NCI-H1092 treated with DMSO at 0.1 percent for 48 hours (cell line): ENCODE measurements at regions not wholly inside any gene's neighbourhood (a gene's known extent, or its start where the extent isn't known, plus 50 kb on each side); places are given as distances from the start of the nearest gene placed in this dataset.
"Not testable (repeated sequence)": the region's sequence is repeated elsewhere in the genome, so short reads cannot be mapped to it uniquely, and the experiment has no call there.

ENCODE experiments used
- DNase-seq: peaks from one replicate; lab custom pipeline; 2025; lab: John Stamatoyannopoulos, UW

DNA sequence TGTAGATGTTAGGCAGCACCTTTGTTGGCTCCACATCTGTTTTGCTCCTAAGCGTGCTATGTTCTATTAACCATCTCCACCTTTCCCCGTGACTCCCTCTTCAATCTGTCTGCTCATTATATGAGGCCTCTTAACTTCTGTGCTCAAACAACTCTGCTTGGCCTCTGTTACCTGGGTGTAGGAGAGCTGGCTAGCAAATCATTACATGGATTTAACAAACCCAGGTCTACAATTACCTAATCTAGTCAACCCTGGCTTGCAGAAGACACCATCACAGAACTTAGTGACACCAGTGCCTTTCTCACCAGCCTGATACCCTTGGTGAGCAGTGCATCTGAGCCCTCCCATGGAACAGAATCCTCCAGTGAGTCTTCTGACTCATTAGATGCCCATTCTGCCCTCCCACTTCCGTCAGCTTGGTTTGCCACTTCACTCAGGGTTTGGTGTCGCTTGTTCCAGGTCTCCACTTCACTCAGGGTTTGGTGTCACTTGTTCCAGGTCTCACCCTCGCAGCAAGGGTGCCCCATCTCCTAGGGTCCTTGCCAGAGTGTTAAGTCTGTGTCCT lies 92.0 kb upstream of the KIF26B start:
- no peak for DNase-seq

GRCh38 chr1:245061808-245062207 lies 93.0 kb upstream of the KIF26B start:
- DNase-seq, result not testable (repeated sequence)

- DNase-seq, result peak; percentile 44
Measured at GRCh38 chr1:245060684-245061374, 94.0 kb upstream of the KIF26B start.

GRCh38 chr1:245059806-245060424 lies 94.9 kb upstream of the KIF26B start:
- DNase-seq, result no peak

- DNase-seq, result no peak
Measured at GRCh38 chr1:245058882-245059281, 95.9 kb upstream of the KIF26B start.

DNA sequence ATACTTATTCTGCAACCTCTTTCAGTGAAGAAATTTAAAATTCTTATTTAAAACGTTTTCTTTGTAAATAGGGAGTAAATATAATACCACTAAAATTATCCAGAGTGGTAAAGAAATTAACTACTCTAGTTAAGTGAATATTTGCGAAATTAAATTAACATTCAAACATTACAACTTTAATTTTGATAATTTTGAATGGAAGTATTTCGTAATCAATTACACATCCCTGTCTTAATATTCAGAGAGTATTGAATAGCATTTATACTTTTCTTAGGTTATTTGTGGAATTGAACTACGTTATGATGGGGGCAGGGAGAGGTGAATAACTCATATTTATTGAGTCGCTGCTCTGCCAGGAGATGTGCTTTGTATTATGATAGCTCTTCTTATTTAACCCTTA lies 96.3 kb upstream of the KIF26B start:
- no peak for DNase-seq

GRCh38 chr1:245056913-245057312 lies 97.9 kb upstream of the KIF26B start:
- no peak for DNase-seq

- not testable (repeated sequence) for DNase-seq
Measured at GRCh38 chr1:245056296-245056695, 98.5 kb upstream of the KIF26B start.

DNA sequence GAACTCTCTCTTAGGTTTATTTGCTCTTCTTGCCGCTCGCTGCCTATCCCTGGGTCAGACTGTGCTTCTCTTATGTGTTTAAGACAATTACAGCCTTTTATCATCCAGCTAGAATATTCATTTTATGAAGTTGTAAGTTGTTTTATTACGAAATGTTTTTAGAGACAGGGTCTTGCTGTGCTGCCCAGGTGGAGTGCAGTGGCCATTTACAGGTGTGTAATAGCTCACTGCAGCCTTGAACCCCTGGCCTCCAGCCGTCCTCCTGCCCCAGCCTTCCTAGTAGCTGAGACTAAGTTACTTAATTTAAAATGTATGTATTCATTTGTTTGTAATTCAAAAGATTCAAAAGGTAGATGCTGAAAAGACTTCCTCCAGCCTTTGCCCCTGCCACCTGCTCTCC lies 99.0 kb upstream of the KIF26B start:
- DNase-seq, result no peak

DNA sequence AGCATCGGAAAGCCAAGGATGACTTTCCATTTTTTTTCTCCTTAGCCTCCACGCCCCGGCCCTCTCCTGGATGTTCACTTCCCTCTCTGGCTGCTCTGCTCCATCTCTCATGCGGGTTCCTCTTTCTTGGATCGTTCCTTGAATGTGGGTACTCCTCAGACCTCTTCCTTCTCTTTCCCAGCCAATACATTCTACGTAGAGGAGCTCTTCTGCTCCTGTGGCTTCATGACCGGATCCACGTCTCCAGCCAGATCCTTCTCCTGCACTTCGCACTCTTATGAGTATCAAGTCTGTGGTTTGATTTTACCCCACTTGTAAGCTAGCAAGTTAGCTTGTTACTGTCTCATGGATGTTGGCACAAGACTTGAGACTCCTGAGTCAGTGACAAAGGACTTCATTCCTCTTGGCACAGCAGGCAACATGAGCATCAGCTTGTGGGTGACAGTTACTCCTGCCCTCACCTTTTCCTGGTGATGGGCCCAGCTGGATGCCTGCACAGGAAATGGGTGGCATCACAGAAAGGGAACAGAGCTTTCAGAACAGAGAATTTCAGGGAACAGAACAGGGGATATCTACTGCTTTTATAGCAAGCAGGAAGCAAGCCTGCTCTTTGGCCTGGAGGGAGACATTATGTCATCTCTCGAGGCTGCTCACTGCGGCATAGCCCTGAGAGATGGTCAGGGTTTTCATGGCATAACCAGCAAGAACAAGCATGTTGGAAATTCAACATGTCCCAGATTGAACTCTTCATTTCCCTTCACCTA lies 100.1 kb upstream of the KIF26B start:
- no peak for DNase-seq

DNA sequence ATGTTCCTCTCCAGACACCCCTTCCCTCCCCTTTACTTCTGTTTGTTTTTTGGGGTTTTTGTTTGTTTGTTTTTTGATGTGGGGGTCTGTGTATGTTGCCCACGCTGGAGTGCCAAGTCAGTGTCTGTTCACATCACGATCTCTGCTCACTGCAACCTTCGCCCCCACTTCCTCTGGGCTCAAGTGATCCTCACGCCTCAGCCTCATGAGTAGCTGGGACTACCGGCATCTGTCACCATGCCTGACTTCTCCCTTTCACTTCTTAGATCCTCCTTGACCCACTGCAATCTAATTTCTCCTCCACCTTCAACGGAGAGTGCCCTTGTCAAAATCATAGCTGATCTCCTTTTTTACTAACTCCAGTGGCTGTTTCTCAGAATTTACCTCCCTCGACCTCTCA lies 100.7 kb upstream of the KIF26B start:
- DNase-seq, result no peak

DNA sequence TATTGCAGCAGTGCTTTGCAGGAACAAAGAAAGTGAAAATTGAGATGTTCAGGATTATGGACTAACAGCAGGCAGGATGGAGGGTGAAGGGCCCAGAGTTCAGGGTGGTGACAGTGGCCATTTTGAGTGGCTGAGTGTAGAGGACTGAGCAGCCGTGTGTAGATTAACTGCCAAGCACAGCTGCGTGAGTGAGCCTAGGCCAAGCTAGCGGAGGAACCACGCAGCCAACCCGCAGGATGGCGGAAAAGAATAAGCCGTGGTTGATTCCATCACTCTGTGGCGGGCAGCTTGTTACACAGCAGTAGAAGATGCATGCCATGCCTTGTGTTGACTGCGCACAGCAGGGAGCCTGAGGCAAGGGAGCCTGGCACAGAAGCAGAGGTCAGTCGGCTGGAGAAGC lies 102.5 kb upstream of the KIF26B start:
- no peak for DNase-seq

GRCh38 chr1:245051349-245052221 lies 103.2 kb upstream of the KIF26B start:
- no peak for DNase-seq

GRCh38 chr1:245046769-245047168 lies 108.0 kb upstream of the KIF26B start:
- peak; percentile 80 for DNase-seq

DNA sequence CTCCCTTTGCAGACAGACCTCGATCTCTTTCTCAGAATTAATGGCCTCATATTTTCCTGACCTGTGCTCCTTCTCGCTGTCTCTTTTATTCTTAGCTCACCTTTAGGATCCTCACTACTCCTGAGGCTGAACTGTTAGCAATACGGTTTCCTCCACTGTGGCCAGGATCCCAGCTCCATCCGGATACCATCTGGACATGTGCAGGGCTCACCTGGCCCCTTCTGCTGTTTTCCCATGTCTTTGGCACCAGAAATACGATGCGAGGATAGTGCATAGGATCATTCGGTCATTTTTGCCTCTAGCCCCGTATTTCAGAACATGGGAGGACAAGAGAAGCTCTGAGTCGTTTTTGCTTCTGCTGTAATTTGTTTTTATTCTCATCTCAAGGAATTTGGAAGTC lies 108.5 kb upstream of the KIF26B start:
- DNase-seq, result peak; percentile 66

DNA sequence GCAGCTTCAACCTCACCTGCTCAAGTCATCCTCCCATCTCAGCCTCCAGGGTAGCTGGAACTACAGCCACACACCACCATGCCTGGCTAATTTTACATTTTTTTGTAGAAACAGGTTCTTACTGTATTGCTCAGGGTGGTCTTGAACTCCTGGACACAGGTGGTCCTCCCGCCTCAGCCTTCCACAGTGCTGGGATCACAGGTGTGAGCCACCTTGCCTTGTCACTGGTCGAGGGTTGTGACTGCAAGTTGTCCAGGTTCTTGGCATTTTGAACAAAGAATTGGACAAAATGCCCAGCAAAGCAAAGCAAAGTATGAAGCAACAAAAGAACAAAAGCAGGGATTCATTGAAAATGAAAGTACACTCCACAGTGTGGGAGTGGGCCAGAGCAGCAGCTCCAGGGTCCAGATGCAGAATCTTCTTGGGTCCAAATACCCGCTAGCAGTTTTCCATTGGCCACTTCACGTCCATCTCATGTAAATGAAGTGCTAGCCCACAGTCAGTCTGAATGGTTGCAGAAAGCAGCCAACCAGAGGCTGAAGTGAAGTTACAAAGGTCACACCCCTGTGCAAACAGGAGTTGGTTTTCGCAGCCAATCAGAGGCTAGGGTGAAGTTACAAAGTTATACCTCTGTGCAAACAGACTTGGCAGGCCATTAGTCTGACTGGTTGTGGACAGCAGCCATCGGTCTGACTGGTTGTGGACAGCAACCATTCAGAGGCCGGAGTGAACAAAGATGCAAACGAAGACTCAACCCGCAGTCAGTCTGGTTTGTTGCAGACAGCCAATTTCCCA lies 109.5 kb upstream of the KIF26B start:
- DNase-seq, result no peak

DNA sequence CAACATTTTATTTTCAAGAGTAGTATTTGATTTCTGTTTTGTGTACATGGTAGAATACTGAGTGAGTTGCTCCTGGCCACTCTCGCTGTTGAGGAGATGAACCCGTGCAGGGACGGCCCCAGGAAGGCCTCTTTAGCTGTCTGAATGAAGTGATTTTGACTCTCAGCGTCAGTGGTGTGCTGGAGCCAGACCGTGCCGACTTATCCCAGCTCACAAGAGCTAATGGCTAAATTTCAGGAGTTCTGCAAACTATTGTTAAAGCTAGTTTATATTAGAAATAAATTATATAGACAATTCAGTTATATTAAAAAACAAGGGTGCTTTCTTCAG lies 111.2 kb upstream of the KIF26B start:
- DNase-seq, result no peak

DNA sequence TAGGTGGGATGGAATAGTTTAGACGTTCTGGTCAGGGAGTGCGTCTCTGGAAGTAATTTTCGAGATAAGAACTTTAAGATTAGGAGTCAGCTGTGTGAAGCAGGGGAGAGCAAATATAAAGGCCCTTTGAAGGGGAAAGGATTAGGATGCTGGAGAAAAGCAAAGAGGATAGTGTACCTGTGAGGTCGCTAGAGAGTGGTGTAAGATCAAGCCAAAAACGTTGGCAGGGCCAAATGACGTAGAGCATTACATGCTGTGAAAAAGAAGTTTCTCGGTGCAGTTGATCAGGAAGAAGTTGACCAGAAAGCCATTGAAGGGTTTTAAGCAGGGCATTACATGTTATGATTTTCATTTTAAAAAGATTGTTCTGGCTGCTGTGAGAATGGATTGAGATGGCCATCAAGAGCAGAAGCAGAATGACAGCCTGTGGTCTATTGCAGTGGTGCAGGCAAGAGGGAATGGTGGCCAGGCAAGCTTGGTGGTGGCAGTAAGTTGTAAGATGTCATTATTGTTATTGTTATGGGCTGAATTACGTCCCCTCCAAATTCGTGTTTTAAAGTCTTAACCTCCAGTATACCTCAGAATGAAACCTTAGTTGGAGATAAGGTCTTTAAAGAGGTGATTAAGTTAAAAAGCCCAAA lies 113.6 kb upstream of the KIF26B start:
- DNase-seq, result no peak

DNA sequence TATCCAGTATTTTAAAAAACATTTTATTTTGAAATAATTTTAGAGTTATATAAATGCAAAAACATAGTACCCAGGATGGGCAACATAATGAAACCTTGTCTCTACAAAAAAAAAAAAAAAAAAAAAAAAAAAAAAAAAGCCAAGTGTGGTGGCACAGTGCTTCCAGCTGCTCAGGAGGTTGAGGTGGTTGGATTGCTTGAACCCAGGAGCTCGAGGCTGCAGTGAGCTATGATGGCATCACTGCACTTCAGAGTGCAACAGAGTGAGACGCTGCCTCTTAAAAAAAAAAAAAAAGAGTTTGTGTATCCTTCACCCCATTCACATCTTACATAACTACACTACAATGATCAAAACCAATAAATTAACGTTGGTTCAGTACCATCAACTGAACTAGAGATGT lies 115.6 kb upstream of the KIF26B start:
- DNase-seq, result no peak

DNA sequence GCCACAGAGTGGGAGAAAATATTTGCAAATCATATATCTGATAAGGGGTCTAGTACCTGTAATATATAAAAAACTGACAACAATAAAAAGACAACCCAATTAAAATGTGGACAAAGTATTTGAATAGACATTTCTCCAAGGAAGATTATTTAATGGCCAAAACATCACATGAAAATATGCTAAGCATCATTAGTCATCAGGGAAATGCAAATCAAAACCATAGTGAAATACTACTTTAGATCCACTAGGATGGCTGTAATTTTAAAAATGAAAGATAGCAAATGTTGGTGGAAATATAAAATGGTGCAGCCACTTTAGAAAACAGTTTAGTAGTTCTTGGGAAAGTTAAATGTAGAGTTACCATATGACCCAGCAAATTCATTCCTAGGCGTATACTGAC lies 118.7 kb upstream of the KIF26B start:
- no peak for DNase-seq

GRCh38 chr1:245031041-245031440 lies 123.7 kb upstream of the KIF26B start:
- no peak for DNase-seq
